Rectal smooth muscle tissue (tissue), 1 donor: ENCODE measurements at regions not wholly inside any gene's neighbourhood (a gene's known extent, or its start where the extent isn't known, plus 50 kb on each side); places are given as distances from the start of the nearest gene placed in this dataset.

Experiments
- H3K27ac ChIP-seq: one replicate; pipeline ENCODE4 v1.7.0; 2013; ENCODE audit warnings: low read depth, low read length, inconsistent platforms
- H3K27me3 ChIP-seq: one replicate; pipeline ENCODE4 v1.7.0; 2013; ENCODE audit warnings: low read length; ENCODE audit not compliant: control insufficient read depth, insufficient read depth
- H3K36me3 ChIP-seq: one replicate; pipeline ENCODE4 v1.7.0; 2013; ENCODE audit warnings: low read length; ENCODE audit not compliant: control insufficient read depth, insufficient read depth
- H3K4me1 ChIP-seq: one replicate; pipeline ENCODE4 v1.7.0; 2013; ENCODE audit warnings: low read length; ENCODE audit not compliant: control insufficient read depth, insufficient read depth
- H3K4me3 ChIP-seq: one replicate; pipeline ENCODE4 v1.7.0; 2013; ENCODE audit warnings: low read length
- H3K9ac ChIP-seq: one replicate; pipeline ENCODE4 v1.7.0; 2013; ENCODE audit warnings: low read length

DNA sequence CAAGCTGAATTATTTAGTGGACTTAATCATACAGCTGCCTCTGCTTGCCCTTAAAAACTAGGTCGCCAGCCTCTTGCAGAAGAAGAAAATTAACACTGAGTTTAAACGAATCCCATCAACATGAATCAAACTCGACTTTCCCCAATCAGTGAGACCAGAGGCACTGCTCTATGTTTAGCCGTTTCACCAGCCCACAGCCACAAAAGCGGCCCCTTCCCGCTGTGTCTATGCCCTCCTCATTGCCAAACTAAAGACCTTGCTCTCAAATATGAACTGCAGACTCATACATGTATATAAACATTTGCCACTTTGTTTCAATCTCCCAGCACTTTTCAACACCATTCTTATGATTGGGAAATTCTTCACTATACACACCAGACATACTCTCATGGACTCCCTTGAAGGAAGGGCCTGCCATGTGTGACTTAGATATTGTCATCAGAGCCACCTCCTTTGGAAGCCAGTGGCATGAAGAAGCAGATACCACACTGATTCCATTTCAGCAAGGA is 105.8 kb upstream of the ADGRF1 start:
- Histone ChIP-seq H3K36me3 (no peaks in the 10 kb centered on the region), H3K27me3 (no peaks in the 10 kb centered on the region), H3K4me1 (peaks cover 13% of the 10 kb centered on the region), H3K4me3 (no peak overlapping the region), H3K9ac (no peak overlapping the region), H3K27ac (no peak overlapping the region)

DNA sequence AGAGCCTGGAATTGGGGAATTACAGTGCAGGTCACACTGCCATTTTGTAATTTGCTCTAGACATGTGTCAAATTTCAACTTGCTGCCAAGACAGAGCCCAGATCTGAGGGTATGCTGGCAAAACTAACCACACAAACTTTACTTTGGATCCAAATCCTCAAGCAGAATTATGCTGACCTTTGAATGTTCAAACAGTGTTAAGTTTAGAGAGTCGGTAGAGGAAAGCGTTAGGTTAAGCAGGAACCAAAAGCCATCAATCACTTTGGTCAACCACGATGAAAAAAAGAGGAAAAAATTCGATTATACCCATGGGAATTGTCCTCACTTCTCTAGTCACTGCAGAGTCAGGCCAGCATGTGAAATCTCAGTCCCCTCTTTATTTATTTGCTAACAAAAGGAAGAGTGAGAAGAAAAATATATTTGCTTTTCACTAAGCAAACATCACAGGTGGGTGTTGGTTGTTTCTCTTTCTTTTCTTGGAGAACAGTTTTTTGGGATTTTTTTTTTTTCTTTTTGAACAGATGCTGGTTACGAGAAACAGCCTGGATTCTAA is 105.1 kb upstream of the ADGRF1 start:
- H3K4me1 ChIP-seq, result peaks cover 13% of the 10 kb centered on the region
- H3K4me3 ChIP-seq, result no peak overlapping the region
- no peak overlapping the region for H3K9ac ChIP-seq
- H3K27ac ChIP-seq, result no peak overlapping the region
- H3K36me3 ChIP-seq, result no peaks in the 10 kb centered on the region
- no peaks in the 10 kb centered on the region for H3K27me3 ChIP-seq

- no peak overlapping the region for H3K4me3 ChIP-seq
- no peaks in the 10 kb centered on the region for H3K36me3 ChIP-seq
- H3K9ac ChIP-seq, result no peak overlapping the region
- peaks cover 13% of the 10 kb centered on the region for H3K4me1 ChIP-seq
- H3K27ac ChIP-seq, result no peak overlapping the region
- H3K27me3 ChIP-seq, result no peaks in the 10 kb centered on the region
These were observed 104.5 kb upstream of the ADGRF1 start for GRCh38 chr6:47146431-47147174.

GRCh38 chr6:47145212-47145611 is 103.1 kb upstream of the ADGRF1 start:
- peaks cover 13% of the 10 kb centered on the region for H3K4me1 ChIP-seq
- no peak overlapping the region for H3K4me3 ChIP-seq
- no peaks in the 10 kb centered on the region for H3K27me3 ChIP-seq
- H3K9ac ChIP-seq, result no peak overlapping the region
- no peak overlapping the region for H3K27ac ChIP-seq
- H3K36me3 ChIP-seq, result no peaks in the 10 kb centered on the region

DNA sequence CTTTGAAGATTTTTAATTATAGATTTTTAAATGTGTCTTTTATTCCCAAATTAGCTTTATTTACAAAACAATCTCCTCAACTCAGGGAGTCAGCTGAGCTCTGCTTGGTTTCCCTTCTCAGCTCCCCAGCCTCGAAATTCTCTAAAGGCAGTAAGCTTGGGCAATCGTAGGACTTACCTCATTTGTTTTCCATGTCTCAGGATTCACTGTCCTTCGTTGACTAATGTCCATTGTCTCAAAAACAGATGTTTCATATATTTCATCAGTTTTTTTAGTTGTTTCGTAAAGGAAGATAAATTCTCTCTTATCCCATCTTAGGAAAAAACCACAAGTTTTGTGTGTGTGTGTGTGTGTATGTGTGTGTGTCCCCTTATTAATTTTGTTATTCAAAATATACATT is 102.2 kb upstream of the ADGRF1 start:
- peaks cover 13% of the 10 kb centered on the region for H3K4me1 ChIP-seq
- H3K27ac ChIP-seq, result no peak overlapping the region
- no peaks in the 10 kb centered on the region for H3K36me3 ChIP-seq
- no peaks in the 10 kb centered on the region for H3K27me3 ChIP-seq
- H3K9ac ChIP-seq, result no peak overlapping the region
- no peak overlapping the region for H3K4me3 ChIP-seq

- no peak overlapping the region for H3K27ac ChIP-seq
- no peak overlapping the region for H3K9ac ChIP-seq
- no peaks in the 10 kb centered on the region for H3K27me3 ChIP-seq
- H3K4me3 ChIP-seq, result no peak overlapping the region
- no peaks in the 10 kb centered on the region for H3K36me3 ChIP-seq
- H3K4me1 ChIP-seq, result peaks cover 7% of the 10 kb centered on the region
These were observed 99.8 kb upstream of the ADGRF1 start for GRCh38 chr6:47141963-47142362.

DNA sequence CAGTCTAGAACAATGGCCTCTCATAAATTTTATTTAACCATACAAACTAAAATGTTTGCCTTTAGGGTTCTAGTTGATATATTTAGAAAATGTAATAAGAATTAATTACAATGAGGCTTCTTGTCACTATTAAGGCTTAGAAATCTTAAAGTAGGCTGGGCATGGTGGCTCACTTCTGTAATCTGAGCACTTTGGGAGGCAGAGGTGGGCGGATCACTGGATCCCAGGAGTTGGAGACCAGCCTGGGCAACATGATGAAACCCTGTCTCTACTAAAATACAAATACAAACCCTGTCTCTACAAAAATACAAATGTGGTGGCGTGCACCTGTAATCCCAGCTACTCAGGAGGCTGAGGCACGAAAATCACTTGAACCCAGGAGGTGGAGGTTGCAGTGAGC is 99.0 kb upstream of the ADGRF1 start:
- H3K4me1 ChIP-seq, result peaks cover under 1% of the 10 kb centered on the region
- no peaks in the 10 kb centered on the region for H3K36me3 ChIP-seq
- no peaks in the 10 kb centered on the region for H3K27me3 ChIP-seq
- no peak overlapping the region for H3K9ac ChIP-seq
- H3K27ac ChIP-seq, result no peak overlapping the region
- H3K4me3 ChIP-seq, result no peak overlapping the region

DNA sequence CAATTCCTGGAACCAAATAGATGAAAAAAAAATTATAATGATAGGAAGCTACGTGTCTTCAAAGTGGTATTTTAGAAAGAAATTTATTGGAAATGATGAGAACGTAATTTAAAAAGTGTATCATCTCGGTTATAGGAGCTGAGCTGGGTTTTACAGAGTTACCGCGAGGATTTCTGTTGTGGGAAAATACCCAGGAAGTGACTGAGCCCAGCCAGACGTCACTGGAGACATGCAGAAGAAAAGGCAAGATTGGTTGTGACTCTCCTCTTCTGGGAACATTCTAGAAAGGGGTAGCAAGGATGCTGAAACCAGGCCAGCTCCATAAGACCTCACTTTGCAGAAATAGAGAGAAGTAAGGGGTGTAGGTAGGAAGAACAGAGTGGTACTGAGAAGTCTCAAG is 95.9 kb upstream of the ADGRF1 start:
- Histone ChIP-seq H3K4me1 (peaks cover 11% of the 10 kb centered on the region), H3K9ac (no peak overlapping the region), H3K36me3 (no peaks in the 10 kb centered on the region), H3K4me3 (no peak overlapping the region), H3K27ac (no peak overlapping the region), H3K27me3 (no peaks in the 10 kb centered on the region)

DNA sequence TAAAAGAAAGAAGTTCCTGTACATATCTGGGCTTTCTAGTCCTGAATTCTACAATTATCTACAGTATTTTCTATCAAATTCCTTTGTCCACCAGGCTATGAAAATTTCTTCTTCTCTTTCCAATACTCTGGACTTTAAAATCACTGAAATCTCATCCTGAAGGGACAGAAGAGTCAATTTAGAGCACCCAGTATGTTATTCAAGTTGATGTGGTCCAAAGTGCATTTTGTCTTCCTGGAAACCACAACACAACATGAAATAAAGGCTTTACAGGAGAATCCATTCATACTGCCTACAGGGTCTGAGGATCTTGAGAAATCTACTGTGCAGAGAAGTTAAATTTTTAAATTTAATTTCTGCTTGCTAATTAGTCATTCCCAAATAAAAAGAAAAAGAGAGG is 94.9 kb upstream of the ADGRF1 start:
- peaks cover 18% of the 10 kb centered on the region for H3K4me1 ChIP-seq
- H3K27ac ChIP-seq, result no peak overlapping the region
- no peak overlapping the region for H3K4me3 ChIP-seq
- H3K9ac ChIP-seq, result no peak overlapping the region
- no peaks in the 10 kb centered on the region for H3K27me3 ChIP-seq
- H3K36me3 ChIP-seq, result no peaks in the 10 kb centered on the region

DNA sequence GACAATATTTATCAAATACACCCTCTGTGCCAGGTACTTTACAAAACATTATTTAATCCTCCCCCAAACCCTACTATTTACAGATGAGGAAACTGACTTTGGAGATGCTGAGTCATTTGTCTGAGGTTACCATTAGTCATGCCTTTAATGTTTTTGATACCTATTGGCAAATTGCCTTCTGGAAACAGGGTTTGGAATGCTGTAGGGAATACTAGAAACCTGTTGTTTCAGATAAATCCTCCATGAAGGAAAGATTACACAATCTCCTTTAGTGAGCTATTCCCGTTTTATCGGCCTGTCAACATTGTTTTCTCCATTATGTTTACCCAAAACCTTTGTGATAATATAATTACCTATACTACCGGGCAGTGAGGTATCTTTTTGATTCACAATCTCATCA is 93.6 kb upstream of the ADGRF1 start:
- Histone ChIP-seq H3K27me3 (no peaks in the 10 kb centered on the region), H3K4me3 (no peak overlapping the region), H3K9ac (no peak overlapping the region), H3K36me3 (no peaks in the 10 kb centered on the region), H3K4me1 (peaks cover 18% of the 10 kb centered on the region), H3K27ac (no peak overlapping the region)

- Histone ChIP-seq H3K27ac (no peak overlapping the region), H3K4me3 (no peak overlapping the region), H3K36me3 (no peaks in the 10 kb centered on the region), H3K4me1 (peaks cover 25% of the 10 kb centered on the region), H3K27me3 (no peaks in the 10 kb centered on the region), H3K9ac (no peak overlapping the region)
These were observed 92.5 kb upstream of the ADGRF1 start for GRCh38 chr6:47134476-47135189.

DNA sequence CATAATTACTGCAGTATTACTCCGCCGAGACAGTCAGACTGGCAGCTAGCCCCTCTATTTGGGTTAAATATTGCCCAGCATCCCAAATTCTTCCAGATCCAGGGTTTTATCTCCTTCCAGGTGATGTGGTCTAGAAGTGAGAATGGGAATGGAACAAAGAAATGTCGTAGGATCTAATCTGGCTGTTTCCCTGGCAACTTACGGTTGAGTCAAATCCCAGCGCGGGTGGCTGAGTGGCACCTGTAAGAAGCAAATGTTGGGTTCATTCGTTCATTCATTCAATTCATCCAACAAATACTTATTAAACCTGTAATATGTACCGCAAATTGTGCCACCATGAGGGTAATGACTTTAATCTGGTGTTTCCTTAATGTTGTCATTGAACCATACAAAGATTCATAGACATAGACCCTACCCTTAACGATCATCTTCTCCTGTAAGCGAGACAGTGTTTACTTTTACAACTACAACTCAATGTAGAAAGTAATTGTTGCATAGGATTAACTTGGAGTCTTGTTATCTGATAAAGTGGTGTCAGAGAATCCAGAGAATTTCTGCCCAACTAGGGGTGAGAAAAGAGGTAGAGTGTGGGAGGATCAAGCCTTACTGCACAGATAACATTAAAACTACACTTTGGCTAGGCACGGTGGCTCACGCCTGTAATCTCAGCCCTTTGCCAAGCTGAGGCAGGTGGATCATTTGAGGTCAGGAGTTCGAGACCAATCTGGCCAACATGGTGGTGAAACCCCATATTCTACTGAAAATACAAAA is 91.3 kb upstream of the ADGRF1 start:
- H3K36me3 ChIP-seq, result no peaks in the 10 kb centered on the region
- no peak overlapping the region for H3K4me3 ChIP-seq
- no peak overlapping the region for H3K9ac ChIP-seq
- H3K27ac ChIP-seq, result peak overlapping the region; percentile 19
- H3K27me3 ChIP-seq, result no peaks in the 10 kb centered on the region
- H3K4me1 ChIP-seq, result peaks cover 25% of the 10 kb centered on the region
